ENCODE measurements at regions not wholly inside any gene's neighbourhood (a gene's known extent, or its start where the extent isn't known, plus 50 kb on each side); places are given as distances from the start of the nearest gene placed in this dataset.

- no peak for TF ChIP-seq CTCF (IDR thresholded peaks at IDR 0.05; ENCODE audit: extremely low read depth, insufficient read depth, missing control alignments)
- in situ Hi-C loops (cut with MboI; ENCODE audit: low pct_unique_long_range_greater_than_20kb, low sequenced_read_pairs, unreplicated experiment): no loop called here
- no peak for DNase-seq (ENCODE audit: low spot score)
These were observed 1757.8 kb downstream of the PCDH9 start for GRCh38 chr13:65472336-65472735.

DNA sequence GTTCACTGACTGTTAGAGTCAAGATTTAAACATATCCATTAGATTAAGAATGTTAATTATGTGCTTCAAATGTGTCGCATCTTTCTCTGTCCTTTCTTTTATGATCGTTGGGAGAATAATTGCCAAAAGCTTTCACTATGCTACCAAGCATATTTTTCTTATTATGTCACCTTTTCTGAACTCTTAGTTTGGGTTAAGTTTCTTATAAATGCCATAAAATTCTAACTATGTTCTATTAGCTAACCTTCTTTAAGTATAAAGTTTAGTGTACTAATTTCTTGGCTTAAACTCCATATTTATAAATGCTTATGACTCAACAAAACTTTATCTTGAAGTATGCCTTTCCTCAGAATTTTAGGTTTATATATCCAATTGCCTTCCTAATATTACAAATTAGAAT lies 1759.4 kb downstream of the PCDH9 start:
- no peak for TF ChIP-seq CTCF (IDR thresholded peaks at IDR 0.05; ENCODE audit: extremely low read depth, insufficient read depth, missing control alignments)
- in situ Hi-C loops (cut with MboI; ENCODE audit: low pct_unique_long_range_greater_than_20kb, low sequenced_read_pairs, unreplicated experiment): no loop called here

GRCh38 chr13:65468628-65469027 lies 1761.5 kb downstream of the PCDH9 start:
- in situ Hi-C loops (cut with MboI; ENCODE audit: low pct_unique_long_range_greater_than_20kb, low sequenced_read_pairs, unreplicated experiment): no loop called here
- no peak for DNase-seq (ENCODE audit: low spot score)
- TF ChIP-seq CTCF (IDR thresholded peaks at IDR 0.05; ENCODE audit: extremely low read depth, insufficient read depth, missing control alignments): no peak

More for the DNA sequence above, 1759.4 kb downstream of the PCDH9 start:
- DNase-seq (ENCODE audit: low spot score): no peak

GRCh38 chr13:65461590-65461989 lies 1768.5 kb downstream of the PCDH9 start:
- in situ Hi-C loops (cut with MboI; ENCODE audit: low pct_unique_long_range_greater_than_20kb, low sequenced_read_pairs, unreplicated experiment): no loop called here
- no peak for TF ChIP-seq CTCF (IDR thresholded peaks at IDR 0.05; ENCODE audit: extremely low read depth, insufficient read depth, missing control alignments)
- no peak for DNase-seq (ENCODE audit: low spot score)

- no peak for DNase-seq (ENCODE audit: low spot score)
- in situ Hi-C loops (cut with MboI; ENCODE audit: low pct_unique_long_range_greater_than_20kb, low sequenced_read_pairs, unreplicated experiment): no loop called here
- TF ChIP-seq CTCF (IDR thresholded peaks at IDR 0.05; ENCODE audit: extremely low read depth, insufficient read depth, missing control alignments): no peak
These were observed 1770.0 kb downstream of the PCDH9 start for GRCh38 chr13:65460136-65460535.

GRCh38 chr13:65456150-65456912 lies 1773.8 kb downstream of the PCDH9 start:
- no peak for TF ChIP-seq CTCF (IDR thresholded peaks at IDR 0.05; ENCODE audit: extremely low read depth, insufficient read depth, missing control alignments)
- DNase-seq (ENCODE audit: low spot score): no peak
- in situ Hi-C loops (cut with MboI; ENCODE audit: low pct_unique_long_range_greater_than_20kb, low sequenced_read_pairs, unreplicated experiment): no loop called here

Data from GM13977 (cell line).